Muscle of leg (tissue), 3 donors: ENCODE measurements at regions not wholly inside any gene's neighbourhood (a gene's known extent, or its start where the extent isn't known, plus 50 kb on each side); places are given as distances from the start of the nearest gene placed in this dataset.

Experiments
- DNase-seq: peaks from one replicate; pipeline ENCODE4 v3.0.0; 2013
- H3K27ac ChIP-seq: one replicate; pipeline ENCODE4 v1.5.1; 2013; ENCODE audit warnings: mild to moderate bottlenecking, low read length, control low read depth
- H3K27me3 ChIP-seq: one replicate; pipeline ENCODE4 v1.6.1; 2013; ENCODE audit warnings: low read length; ENCODE audit not compliant: control insufficient read depth, insufficient read depth
- H3K36me3 ChIP-seq: one replicate; pipeline ENCODE4 v1.6.1; 2013; ENCODE audit warnings: low read length; ENCODE audit not compliant: control insufficient read depth, insufficient read depth
- H3K4me1 ChIP-seq: one replicate; pipeline ENCODE4 v1.6.1; 2013; ENCODE audit warnings: low read length; ENCODE audit not compliant: control insufficient read depth, insufficient read depth
- H3K4me3 ChIP-seq: one replicate; pipeline ENCODE4 v1.5.1; 2013; ENCODE audit warnings: low read length, control low read depth
- H3K9me3 ChIP-seq: replicated peaks from 2 replicates; pipeline ENCODE4 v1.6.1; 2013; ENCODE audit warnings: low read depth, low read length; ENCODE audit not compliant: control insufficient read depth
- WGBS: methylation state at CpG from one replicate; pipeline ENCODE4 v1.1.5; 2013; ENCODE audit warnings: missing lambda C conversion rate; ENCODE audit not compliant: insufficient coverage; 5-methylcytosine and 5-hydroxymethylcytosine counted together

DNA sequence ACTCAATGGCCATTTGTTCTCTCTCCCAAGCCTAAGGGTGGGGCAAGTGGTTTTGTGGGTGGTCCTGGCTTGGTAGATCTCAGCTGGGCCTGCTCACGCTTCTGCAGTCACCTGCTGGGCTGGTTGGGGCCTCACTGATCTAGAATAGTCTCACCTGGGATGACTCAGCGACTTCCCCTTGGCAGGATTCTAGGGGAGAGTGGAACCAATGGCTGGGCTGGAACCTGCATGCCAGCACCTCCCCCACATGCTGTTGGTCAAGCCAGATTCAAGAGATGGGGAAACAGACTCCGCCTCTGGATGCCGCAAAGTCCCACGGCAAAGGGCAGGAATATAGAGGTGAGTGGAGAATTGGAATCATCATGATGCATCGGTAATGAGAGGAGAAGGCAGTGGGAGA, 292.9 kb upstream of the NPVF start:
- H3K27me3 ChIP-seq, result peaks cover 3% of the 10 kb centered on the region
- 93% methylated on average over 3 of the region's 6 CpGs for WGBS
- H3K4me3 ChIP-seq, result no peak overlapping the region
- DNase-seq, result no peak
- H3K27ac ChIP-seq, result no peak overlapping the region
- no peaks in the 10 kb centered on the region for H3K4me1 ChIP-seq
- no peaks in the 10 kb centered on the region for H3K36me3 ChIP-seq
- no peaks in the 10 kb centered on the region for H3K9me3 ChIP-seq

- no peak for DNase-seq
- Histone ChIP-seq H3K4me1 (no peaks in the 10 kb centered on the region), H3K36me3 (no peaks in the 10 kb centered on the region), H3K27ac (no peak overlapping the region), H3K27me3 (peaks cover 3% of the 10 kb centered on the region), H3K4me3 (no peak overlapping the region), H3K9me3 (no peaks in the 10 kb centered on the region)
These were observed 294.4 kb upstream of the NPVF start for GRCh38 chr7:25522727-25523126.

GRCh38 chr7:25527665-25528170, 299.4 kb upstream of the NPVF start:
- H3K27ac ChIP-seq, result no peak overlapping the region
- H3K27me3 ChIP-seq, result no peaks in the 10 kb centered on the region
- no peak for DNase-seq
- H3K9me3 ChIP-seq, result no peaks in the 10 kb centered on the region
- WGBS, result 38% methylated on average over 1 of the region's 7 CpGs
- no peaks in the 10 kb centered on the region for H3K36me3 ChIP-seq
- H3K4me3 ChIP-seq, result no peak overlapping the region
- H3K4me1 ChIP-seq, result no peaks in the 10 kb centered on the region

GRCh38 chr7:25529320-25529719, 301.0 kb upstream of the NPVF start:
- 93% methylated on average over 13 of the region's 15 CpGs for WGBS
- Histone ChIP-seq H3K9me3 (no peaks in the 10 kb centered on the region), H3K36me3 (no peaks in the 10 kb centered on the region), H3K27ac (no peak overlapping the region), H3K4me3 (no peak overlapping the region), H3K27me3 (no peaks in the 10 kb centered on the region), H3K4me1 (no peaks in the 10 kb centered on the region)
- no peak for DNase-seq

DNA sequence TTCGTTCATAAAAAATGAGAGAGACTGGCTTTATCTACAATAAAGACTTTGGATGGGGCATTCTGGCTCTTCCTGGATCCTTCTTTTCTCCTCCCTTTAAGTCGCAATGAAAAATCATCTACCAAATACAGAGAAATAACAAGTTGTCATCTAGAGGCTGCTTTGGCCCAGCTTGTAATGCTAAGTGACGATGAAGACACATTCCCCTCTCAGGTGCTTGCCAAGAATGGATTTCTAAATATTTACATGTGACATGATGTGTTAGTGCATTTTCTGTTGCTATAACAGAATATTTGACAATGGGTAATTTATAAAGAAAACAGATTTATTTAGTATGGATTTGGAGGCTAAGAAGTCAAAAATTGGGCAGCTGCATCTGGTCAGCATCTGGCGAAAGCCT, 308.6 kb upstream of the NPVF start:
- Histone ChIP-seq H3K4me1 (no peaks in the 10 kb centered on the region), H3K27me3 (no peaks in the 10 kb centered on the region), H3K27ac (no peak overlapping the region), H3K9me3 (no peaks in the 10 kb centered on the region), H3K4me3 (no peak overlapping the region), H3K36me3 (no peaks in the 10 kb centered on the region)
- no CpG with 5 or more reads among the region's 4 CpGs for WGBS
- DNase-seq, result no peak

DNA sequence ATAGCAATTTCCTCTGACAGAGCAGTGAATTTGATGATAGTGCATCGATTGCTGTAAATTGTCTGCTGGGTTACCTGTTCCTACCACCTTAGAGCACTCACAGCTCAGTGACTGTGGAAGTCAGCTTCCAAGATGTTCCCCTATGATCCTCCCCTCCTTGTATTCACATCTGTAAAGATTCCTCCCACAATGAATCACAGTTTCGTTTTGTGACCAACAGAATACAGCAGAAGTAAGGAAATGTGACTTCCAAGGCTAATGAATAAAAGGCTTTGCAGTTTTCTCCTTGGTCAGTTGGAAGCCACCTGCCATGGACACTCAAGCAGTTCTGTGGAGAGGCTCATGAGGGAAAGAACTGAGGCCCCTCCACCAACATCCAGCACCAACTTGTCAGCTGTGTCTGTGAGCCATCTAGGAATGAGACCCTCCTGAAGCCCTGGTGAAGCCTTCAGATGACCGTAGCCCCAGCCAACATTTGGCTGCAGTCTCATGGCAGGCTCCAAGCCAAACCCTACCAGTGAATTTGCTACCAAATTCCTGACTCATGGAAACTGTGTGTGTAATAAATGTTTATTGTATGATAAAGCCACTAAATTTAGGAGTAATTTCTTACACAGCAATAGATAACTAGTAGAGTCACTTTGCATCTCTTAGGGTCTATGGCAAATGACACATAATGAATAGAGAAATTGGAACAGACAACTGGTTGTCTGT, 309.5 kb upstream of the NPVF start:
- no peak for DNase-seq

DNA sequence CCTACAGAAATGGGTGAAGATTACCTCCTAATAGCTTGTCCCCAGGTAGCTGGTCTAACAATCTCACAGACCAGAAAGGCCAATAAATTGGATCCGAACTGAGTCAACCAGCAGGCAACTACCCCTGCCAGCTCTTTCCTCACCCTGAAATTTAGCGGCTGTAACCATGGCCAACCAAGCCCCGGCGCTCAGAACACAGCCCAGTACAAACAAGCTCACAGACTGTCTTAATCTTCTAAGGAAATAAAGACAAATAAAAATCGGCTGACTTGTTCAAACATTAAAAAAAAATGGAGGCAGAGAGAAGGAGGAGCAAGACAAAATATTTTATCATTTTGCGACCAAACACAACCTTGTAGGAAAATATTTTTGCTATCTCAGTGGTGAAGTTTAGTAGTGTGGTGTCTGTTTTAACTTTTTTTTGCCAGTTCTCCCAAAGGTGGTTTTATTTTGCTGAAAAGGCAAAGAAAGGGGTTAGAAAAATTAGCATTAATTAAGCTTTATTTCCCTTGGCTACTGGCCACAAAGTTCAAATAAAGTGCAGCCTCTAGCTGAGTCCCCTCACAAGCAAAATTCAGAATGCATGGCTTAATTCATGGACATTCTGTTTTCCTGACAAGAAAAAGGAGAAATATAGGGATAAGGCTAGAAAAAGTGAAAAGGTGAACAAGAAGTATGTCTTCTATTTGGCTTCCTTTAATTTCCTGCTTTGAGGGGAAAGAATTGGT, 313.0 kb upstream of the NPVF start:
- 100% methylated on average over 2 of the region's 6 CpGs for WGBS
- DNase-seq, result no peak
- Histone ChIP-seq H3K27ac (no peak overlapping the region), H3K9me3 (no peaks in the 10 kb centered on the region), H3K27me3 (peaks cover 2% of the 10 kb centered on the region), H3K36me3 (no peaks in the 10 kb centered on the region), H3K4me1 (no peaks in the 10 kb centered on the region), H3K4me3 (no peak overlapping the region)

More for the DNA sequence above, 309.5 kb upstream of the NPVF start:
- Histone ChIP-seq H3K4me3 (no peak overlapping the region), H3K9me3 (no peaks in the 10 kb centered on the region), H3K27ac (no peak overlapping the region), H3K36me3 (no peaks in the 10 kb centered on the region), H3K27me3 (no peaks in the 10 kb centered on the region), H3K4me1 (no peaks in the 10 kb centered on the region)
- WGBS, result 80% methylated on average over 1 of the region's 3 CpGs

GRCh38 chr7:25541877-25542276, 313.6 kb upstream of the NPVF start:
- Histone ChIP-seq H3K36me3 (no peaks in the 10 kb centered on the region), H3K4me1 (no peaks in the 10 kb centered on the region), H3K4me3 (no peak overlapping the region), H3K27me3 (peaks cover 2% of the 10 kb centered on the region), H3K9me3 (no peaks in the 10 kb centered on the region), H3K27ac (no peak overlapping the region)
- no peak for DNase-seq
- 85% methylated on average over 2 of the region's 3 CpGs for WGBS

DNA sequence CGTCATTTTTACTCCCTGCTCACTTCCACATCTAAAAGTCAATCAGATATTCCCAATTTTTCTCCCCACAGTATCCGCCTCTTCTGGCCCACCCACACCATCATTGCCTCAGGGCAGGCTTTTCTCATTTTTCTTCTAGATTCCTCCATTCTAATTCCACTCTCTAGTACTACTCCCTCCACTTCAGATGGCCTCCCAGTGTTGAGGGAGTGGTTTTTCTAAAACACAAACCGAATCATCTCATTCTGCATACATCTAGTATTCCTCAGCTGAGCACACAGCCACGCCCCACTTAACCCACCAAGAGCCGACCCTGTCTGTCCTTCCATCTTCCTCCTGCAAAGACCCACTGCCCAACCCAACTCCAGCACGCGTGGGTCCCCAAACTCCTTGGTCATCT, 314.9 kb upstream of the NPVF start:
- no peak overlapping the region for H3K4me3 ChIP-seq
- H3K4me1 ChIP-seq, result no peaks in the 10 kb centered on the region
- H3K27me3 ChIP-seq, result peaks cover 2% of the 10 kb centered on the region
- DNase-seq, result no peak
- H3K27ac ChIP-seq, result no peak overlapping the region
- no peaks in the 10 kb centered on the region for H3K9me3 ChIP-seq
- no peaks in the 10 kb centered on the region for H3K36me3 ChIP-seq
- 90% methylated on average over 6 of the region's 7 CpGs for WGBS

GRCh38 chr7:25543798-25544197, 315.5 kb upstream of the NPVF start:
- Histone ChIP-seq H3K9me3 (no peaks in the 10 kb centered on the region), H3K4me3 (no peak overlapping the region), H3K4me1 (no peaks in the 10 kb centered on the region), H3K36me3 (no peaks in the 10 kb centered on the region), H3K27me3 (peaks cover 2% of the 10 kb centered on the region), H3K27ac (no peak overlapping the region)
- no CpG with 5 or more reads among the region's 2 CpGs for WGBS
- no peak for DNase-seq
